NCI-H187 treated with DMSO at 0.1 percent for 48 hours (cell line): ENCODE measurements at regions not wholly inside any gene's neighbourhood (a gene's known extent, or its start where the extent isn't known, plus 50 kb on each side); places are given as distances from the start of the nearest gene placed in this dataset.
"Not testable (repeated sequence)": the region's sequence is repeated elsewhere in the genome, so short reads cannot be mapped to it uniquely, and the experiment has no call there.

Experiments used
- DNase-seq: peaks from one replicate; lab custom pipeline; 2025; lab: John Stamatoyannopoulos, UW

- DNase-seq: no peak
These were observed 179.3 kb downstream of the ENC1 start for GRCh38 chr5:74461251-74461650.

DNA sequence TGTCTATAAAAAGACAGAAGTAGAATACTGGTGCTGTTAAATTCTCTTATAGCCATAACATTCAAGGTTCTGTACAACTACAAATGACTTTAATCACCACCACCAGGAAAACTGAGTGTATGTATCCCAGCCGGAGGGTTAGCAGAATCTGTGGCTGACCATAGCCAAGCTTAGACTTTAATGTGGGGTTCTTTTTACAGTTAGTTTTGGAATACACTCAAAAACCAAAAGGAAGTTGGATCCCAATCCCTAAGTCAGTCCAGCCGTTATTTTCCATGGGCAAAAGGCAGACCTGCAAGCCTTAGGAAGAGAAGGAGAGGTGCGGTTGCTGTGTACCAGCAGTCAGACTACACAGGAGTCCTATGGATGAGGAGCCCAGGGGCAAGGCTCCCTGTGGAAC is 179.8 kb downstream of the ENC1 start:
- no peak for DNase-seq

GRCh38 chr5:74459984-74460383 is 180.5 kb downstream of the ENC1 start:
- DNase-seq: no peak

DNA sequence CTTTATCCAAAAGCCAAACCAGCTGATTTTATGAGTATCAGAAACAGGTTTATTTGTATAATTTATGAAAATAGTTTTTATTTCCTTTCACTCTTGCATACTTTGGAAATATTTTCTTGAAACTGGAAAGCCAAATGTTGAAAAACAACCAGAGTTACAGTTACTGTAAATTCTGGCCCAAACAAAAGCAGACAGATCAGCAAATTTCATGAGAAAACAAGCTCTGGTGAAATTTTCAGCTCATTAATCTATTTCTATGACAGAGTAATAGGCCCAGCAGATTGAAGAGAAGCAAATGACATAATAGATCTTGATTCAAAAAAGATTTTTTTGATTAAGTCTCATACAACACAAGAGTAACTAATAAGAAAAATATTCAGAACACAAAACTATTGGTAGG is 182.7 kb downstream of the ENC1 start:
- DNase-seq: no peak

GRCh38 chr5:74454263-74455030 is 186.1 kb downstream of the ENC1 start:
- no peak for DNase-seq

GRCh38 chr5:74452856-74453255 is 187.7 kb downstream of the ENC1 start:
- DNase-seq: no peak

- no peak for DNase-seq
These were observed 190.4 kb downstream of the ENC1 start for GRCh38 chr5:74450095-74450494.

DNA sequence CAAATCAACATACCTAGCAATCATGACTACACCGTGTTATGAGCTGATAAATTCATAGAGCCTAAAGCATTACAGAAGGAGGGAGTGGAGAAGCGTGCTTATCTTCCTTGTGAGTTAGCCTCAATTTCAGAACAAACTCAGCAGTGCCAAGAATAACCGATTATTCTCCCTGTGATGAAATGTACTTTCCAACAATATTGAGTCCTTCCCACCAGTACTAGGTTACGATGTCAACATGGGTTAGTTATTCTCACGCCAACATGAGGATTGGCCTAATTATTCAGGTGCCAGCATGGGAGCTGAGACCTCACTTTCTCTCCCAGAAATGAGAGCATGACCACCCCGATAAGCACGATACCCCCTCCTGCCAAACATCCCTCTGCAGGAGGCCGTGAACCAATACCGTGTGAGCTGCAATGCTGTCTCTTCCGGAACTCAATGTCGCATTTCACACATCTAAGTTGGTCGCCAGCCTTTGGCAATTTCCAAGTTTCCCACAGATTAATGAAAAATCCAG is 193.7 kb downstream of the ENC1 start:
- no peak for DNase-seq

DNA sequence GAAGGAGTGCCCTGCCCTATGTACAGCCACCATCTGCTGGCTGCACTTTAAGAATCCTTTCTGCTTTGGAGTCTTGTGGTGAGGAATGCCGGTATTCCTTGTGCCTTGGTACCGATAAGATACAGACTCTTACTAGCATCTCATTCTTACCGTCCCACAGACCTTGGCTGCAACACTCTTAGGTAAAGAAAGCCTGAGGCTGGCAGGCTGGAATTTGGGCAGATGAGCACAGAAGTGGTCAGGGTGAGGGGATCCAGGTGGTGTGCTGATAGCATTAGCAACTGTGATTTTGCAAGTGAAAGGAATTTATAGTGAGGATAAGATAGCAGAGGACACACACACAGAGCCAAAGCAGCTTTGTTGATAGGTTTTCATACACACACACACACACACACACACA is 198.1 kb downstream of the ENC1 start:
- DNase-seq: no peak

DNA sequence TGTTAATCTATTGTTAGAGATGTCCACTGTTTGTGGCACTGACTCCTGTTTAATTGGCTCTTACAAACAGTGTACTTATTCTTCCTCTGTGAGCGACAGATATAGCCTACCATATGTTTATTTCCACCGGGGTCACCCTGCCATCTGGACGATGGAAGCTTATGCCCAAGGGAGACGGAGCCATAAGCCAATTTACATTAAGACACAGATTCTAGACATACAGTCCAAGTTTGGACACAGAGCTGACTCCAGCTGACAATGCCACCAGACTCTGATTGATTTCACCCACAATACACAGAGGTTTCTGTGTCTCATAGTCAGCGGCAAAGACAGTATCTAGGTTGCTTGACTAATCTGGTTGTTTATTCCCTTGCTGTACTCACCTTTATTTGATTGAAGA is 198.9 kb downstream of the ENC1 start:
- DNase-seq: no peak

DNA sequence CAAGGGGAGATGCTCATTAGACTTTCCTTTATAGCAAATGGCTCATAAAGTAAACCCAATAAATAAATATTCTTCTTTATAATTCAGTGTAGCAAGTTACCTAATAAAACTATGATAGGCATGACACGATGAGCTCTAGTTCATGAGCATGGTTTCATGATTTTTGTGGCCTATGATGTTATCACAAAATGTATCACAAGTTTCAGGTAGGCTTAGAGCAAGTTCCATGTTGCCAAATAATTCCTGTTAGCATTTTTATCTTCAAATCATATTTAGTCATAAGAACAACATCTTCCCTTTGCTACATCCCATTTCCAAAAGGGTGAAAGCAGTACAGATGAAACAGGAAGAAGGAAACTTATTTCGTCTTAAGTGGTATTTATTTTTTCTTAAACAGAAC is 200.2 kb downstream of the ENC1 start:
- no peak for DNase-seq

DNA sequence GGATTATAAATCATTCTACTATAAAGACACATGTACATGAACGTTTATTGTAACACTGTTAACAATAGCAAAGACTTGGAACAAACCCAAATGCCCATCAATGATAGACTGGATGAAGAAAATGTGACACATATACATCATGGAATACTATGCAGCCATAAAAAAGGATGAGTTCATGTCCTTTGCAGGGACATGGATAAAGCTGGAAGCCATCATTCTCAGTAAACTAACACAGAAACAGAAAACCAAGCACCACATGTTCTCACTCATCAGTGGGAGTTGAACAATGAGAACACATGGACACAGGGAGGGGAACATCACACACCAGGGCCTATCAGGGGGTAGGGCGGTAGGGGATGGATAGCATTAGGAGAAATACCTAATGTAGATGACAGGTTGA is 202.7 kb downstream of the ENC1 start:
- DNase-seq: not testable (repeated sequence)

DNA sequence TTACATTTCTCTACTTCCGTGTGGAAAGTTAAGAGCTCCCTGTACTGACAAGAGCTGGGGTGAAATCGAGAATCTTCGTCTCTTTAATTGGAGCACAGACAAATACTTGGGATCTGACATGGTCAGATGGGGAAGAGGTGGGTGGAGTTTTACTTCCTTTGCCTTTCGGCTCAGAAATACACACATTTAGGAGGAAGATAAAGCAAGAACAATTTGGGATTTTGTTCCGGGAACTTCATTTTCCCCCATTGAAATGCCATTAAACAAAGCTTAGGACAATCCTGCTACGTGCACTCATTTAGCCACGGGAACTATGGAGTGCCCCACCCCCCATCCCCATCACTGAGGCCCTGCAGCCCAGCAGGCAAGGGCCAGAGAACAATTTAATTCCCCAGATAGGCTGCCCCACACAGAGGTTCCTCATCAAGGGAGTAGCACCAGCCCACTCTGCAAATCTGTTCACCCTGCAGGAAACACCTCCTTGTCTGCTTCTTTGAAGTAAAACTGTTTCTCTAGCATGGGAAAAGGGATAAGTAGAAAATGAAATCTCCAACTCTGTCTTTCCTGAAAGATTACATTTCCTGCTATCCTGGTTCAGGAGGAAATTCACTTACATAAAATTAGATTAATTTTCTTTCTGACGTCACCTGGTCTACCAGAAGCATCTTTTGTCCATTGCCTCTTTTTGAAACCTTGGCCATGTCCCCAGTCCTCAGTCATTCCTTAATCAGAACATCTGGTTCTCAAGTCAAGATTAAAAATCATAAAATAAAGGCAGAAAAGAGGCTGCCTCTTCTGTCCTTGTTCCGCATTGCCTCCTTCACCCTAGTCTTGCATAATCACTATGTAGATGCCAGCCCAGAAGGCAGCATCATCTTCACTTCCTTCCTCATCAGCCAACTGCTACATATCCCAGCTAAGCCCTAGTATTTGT is 206.4 kb downstream of the ENC1 start:
- no peak for DNase-seq

DNA sequence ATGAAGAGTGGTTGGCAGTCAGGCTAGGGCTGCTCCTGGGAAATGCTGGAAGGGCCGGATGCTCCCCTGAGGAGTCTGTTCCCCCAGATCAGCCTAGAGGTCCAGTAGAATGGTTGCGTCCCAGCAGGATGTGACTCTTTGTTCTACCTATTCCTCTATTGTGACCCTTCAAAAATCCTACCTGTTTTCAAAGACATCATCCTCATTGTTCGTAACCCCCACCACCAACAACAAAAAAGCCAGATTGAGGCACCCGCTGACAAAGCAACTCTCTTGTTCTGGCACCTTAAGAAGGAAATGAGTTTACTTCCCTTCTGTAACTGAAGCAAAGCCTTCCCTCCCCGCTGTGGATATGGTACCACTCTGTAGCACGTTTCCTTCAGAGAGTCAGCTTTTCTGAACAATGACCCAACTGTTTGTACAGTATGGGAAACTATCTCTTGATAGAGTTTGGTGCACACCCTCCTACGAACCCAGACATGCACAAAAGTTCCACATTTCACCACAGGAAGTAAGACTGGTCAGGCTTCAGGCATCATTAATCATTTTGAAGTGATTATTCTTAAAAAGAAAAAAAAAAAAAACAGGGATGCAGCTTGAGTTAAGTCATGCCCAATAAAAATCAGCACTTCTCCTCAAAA is 207.2 kb downstream of the ENC1 start:
- DNase-seq: no peak

GRCh38 chr5:74432721-74433120 is 207.8 kb downstream of the ENC1 start:
- no peak for DNase-seq

GRCh38 chr5:74432216-74432615 is 208.3 kb downstream of the ENC1 start:
- no peak for DNase-seq

GRCh38 chr5:74431290-74431669 is 209.2 kb downstream of the ENC1 start:
- DNase-seq: no peak

DNA sequence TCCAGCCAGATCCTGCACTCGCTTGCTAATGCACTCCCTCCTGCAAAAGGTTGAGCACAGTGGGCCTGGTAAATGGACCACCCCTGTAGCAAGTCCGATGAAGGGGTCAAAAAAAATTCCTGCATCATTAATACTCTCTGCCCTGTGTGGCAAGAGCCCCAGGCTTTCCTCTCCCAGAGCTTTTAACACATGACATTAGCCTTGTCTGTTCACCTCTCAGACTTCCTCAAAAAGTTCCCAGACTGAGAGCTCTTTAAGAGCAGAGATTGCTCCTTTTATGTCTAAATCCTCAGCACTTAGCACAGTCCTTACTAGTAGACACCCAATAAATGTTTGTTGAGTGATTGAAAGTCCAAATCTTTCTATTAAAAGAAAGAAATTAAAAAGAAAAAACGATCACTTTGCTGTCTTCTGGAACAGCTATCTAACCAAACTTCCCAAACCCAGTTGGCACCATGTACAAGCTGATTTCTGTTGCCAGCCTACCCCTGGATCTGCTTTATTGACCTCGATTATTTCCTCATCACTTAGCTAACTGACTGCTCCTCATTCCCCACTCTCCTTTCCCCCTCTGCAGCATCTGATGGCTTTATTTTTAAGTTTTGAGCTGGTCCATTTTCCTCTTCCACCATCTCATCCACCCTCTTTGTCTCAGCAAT is 209.8 kb downstream of the ENC1 start:
- no peak for DNase-seq

GRCh38 chr5:74429495-74429894 is 211.0 kb downstream of the ENC1 start:
- DNase-seq: no peak

- DNase-seq: no peak
These were observed 211.7 kb downstream of the ENC1 start for GRCh38 chr5:74428876-74429275.

DNA sequence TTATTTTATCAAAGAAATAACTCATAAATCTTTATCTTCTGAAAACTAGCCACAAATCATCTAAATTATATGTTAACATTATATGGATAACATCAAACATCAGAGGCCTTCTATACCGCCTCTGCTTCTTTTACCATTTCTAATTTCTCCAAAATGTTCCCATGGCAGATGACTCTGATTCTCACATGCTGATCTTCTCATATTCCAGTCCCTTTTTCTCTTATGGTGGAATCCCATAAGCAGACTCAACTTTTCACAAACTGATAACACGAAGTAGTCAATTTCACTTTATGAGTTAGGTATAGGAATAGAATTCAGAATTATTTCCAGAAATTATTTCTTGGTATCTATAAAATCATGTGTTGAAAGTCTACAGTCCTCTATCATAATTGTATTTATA is 212.3 kb downstream of the ENC1 start:
- no peak for DNase-seq

GRCh38 chr5:74426506-74426905 is 214.0 kb downstream of the ENC1 start:
- no peak for DNase-seq
